ENCODE measurements at regions not wholly inside any gene's neighbourhood (a gene's known extent, or its start where the extent isn't known, plus 50 kb on each side); places are given as distances from the start of the nearest gene placed in this dataset.

GRCh38 chr14:85728476-85729065 lies 198.6 kb downstream of the FLRT2 start:
- H3K4me3 ChIP-seq, result no peak overlapping the region
- no peak for DNase-seq
- H3K27me3 ChIP-seq, result no peaks in the 10 kb centered on the region
- H3K4me1 ChIP-seq (replicated peaks in 1 of 2), result no peaks in the 10 kb centered on the region
- H3K27ac ChIP-seq, result no peak overlapping the region
- H3K9me3 ChIP-seq (replicated peaks in 1 of 3), result no peaks in the 10 kb centered on the region
- TF ChIP-seq POLR2A (IDR thresholded peaks at IDR 0.05), result no peak
- TF ChIP-seq, protein P1, sequence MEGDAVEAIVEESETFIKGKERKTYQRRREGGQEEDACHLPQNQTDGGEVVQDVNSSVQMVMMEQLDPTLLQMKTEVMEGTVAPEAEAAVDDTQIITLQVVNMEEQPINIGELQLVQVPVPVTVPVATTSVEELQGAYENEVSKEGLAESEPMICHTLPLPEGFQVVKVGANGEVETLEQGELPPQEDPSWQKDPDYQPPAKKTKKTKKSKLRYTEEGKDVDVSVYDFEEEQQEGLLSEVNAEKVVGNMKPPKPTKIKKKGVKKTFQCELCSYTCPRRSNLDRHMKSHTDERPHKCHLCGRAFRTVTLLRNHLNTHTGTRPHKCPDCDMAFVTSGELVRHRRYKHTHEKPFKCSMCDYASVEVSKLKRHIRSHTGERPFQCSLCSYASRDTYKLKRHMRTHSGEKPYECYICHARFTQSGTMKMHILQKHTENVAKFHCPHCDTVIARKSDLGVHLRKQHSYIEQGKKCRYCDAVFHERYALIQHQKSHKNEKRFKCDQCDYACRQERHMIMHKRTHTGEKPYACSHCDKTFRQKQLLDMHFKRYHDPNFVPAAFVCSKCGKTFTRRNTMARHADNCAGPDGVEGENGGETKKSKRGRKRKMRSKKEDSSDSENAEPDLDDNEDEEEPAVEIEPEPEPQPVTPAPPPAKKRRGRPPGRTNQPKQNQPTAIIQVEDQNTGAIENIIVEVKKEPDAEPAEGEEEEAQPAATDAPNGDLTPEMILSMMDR (IDR thresholded peaks at IDR 0.05), result no peak
- no peaks in the 10 kb centered on the region for H3K36me3 ChIP-seq (replicated peaks in 1 of 2)
- intact Hi-C loops (cut with DNase I), result no loop called here
- 51 to 56% (median 55%) methylated on average over 3 of the region's 3 CpGs for WGBS, 4 donors

DNA sequence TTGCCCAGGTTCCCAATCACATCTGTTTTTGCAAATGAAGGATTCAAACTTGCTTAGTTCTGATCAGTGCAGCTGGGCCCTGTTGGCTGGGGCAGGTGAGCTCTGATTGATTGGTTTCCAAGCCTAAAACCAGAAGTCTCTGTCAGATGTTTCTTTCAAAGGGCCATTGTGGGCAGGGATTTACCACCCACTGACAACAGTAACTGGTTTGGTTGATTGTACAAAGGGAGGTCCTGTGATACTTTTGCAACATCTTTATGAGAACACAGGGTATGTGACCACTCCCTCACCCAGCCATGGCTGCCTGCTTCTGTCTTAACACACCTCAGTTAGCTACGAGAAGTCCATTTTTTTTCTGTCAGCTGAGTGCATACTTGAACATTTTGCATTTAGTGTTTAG lies 184.1 kb downstream of the FLRT2 start:
- no peaks in the 10 kb centered on the region for H3K9me3 ChIP-seq (replicated peaks in 1 of 3)
- H3K36me3 ChIP-seq (replicated peaks in 1 of 2), result no peaks in the 10 kb centered on the region
- 82 to 97% (median 86%) methylated on average over 1 of the region's 1 CpG for WGBS, 4 donors
- intact Hi-C loops (cut with DNase I), result no loop called here
- no peaks in the 10 kb centered on the region for H3K27me3 ChIP-seq
- TF ChIP-seq, protein P1 (IDR thresholded peaks at IDR 0.05), result no peak
- no peak for TF ChIP-seq POLR2A (IDR thresholded peaks at IDR 0.05)
- H3K27ac ChIP-seq, result no peak overlapping the region
- no peak overlapping the region for H3K4me3 ChIP-seq
- H3K4me1 ChIP-seq (replicated peaks in 1 of 2), result no peaks in the 10 kb centered on the region
- no peak for DNase-seq

GRCh38 chr14:85711620-85712019 lies 181.7 kb downstream of the FLRT2 start:
- DNase-seq, result no peak
- Histone ChIP-seq H3K4me3 (no peak overlapping the region), H3K9me3 (replicated peaks in 1 of 3) (no peaks in the 10 kb centered on the region), H3K4me1 (replicated peaks in 1 of 2) (no peaks in the 10 kb centered on the region), H3K27me3 (no peaks in the 10 kb centered on the region), H3K27ac (no peak overlapping the region), H3K36me3 (replicated peaks in 1 of 2) (no peaks in the 10 kb centered on the region)
- 84 to 91% (median 89%) methylated on average over 2 of the region's 2 CpGs for WGBS, 4 donors
- intact Hi-C loops (cut with DNase I), result no loop called here
- TF ChIP-seq, protein P1 (IDR thresholded peaks at IDR 0.05), result no peak
- no peak for TF ChIP-seq POLR2A (IDR thresholded peaks at IDR 0.05)

All from adrenal gland (tissue), 9 donors.